ENCODE measurements at regions not wholly inside any gene's neighbourhood (a gene's known extent, or its start where the extent isn't known, plus 50 kb on each side); places are given as distances from the start of the nearest gene placed in this dataset.

- no peak for TF ChIP-seq ZFP36 (IDR thresholded peaks at IDR 0.05; ENCODE audit: borderline replicate concordance, partially characterized antibody)
- TF ChIP-seq EHMT2 (IDR thresholded peaks at IDR 0.05; ENCODE audit: low read depth): no peak
- TF ChIP-seq SMC3 (IDR thresholded peaks at IDR 0.05): no peak
- no peak for TF ChIP-seq HDAC2 (IDR thresholded peaks at IDR 0.05)
- TF ChIP-seq RAD21 (conservative IDR thresholded peaks at IDR 0.05 in 1 of 2, IDR thresholded peaks at IDR 0.05 in 1 of 2): no peak
- TF ChIP-seq FOSL2 (IDR thresholded peaks at IDR 0.05): no peak
- TF ChIP-seq FOSL2 (CRISPR knock-in tag; IDR thresholded peaks at IDR 0.05): no peak
- no peak for TF ChIP-seq HES2 (IDR thresholded peaks at IDR 0.05)
- TF ChIP-seq HOXB5 (CRISPR knock-in tag; IDR thresholded peaks at IDR 0.05): no peak
- TF ChIP-seq PHF8 (IDR thresholded peaks at IDR 0.05; ENCODE audit: borderline replicate concordance, low read depth): no peak
- ATAC-seq (no peak), FAIRE-seq (no peak), DNase-seq (ENCODE audit: low read depth in 1 of 2, low spot score in 1 of 2) (no peak)
- ChIA-PET POLR2A (no interaction called here), CTCF (no interaction called here)
- Histone ChIP-seq H3K9me3 (no peaks in the 10 kb centered on the region), H3K4me2 (no peak overlapping the region), H3K4me1 (no peaks in the 10 kb centered on the region), H3K4me3 (no peak overlapping the region), H3K27ac (no peak overlapping the region)
- 41% methylated on average over 4 of the region's 4 CpGs for WGBS (ENCODE audit: missing lambda C conversion rate)
Observed at GRCh38 chr5:43852279-43852678, 249.3 kb downstream of the NNT start.

- TF ChIP-seq KDM1A (IDR thresholded peaks at IDR 0.05; ENCODE audit: low read depth) (no peak), MAFK (IDR thresholded peaks at IDR 0.05; ENCODE audit: partially characterized antibody) (no peak), HES2 (IDR thresholded peaks at IDR 0.05) (no peak), KDM5A (IDR thresholded peaks at IDR 0.05) (no peak), CHD2 (IDR thresholded peaks at IDR 0.05; ENCODE audit: low read length, partially characterized antibody) (no peak), MYC (IDR thresholded peaks at IDR 0.05; ENCODE audit: borderline replicate concordance, low read length) (no peak), PBX3 (IDR thresholded peaks at IDR 0.05) (no peak), EHMT2 (IDR thresholded peaks at IDR 0.05; ENCODE audit: low read depth) (no peak)
- Histone ChIP-seq H3K27ac (no peak overlapping the region), H3K4me3 (no peak overlapping the region), H3K9me3 (no peaks in the 10 kb centered on the region), H3K4me1 (no peaks in the 10 kb centered on the region), H3K4me2 (no peak overlapping the region)
- CTCF ChIA-PET: no interaction called here
- POLR2A ChIA-PET: no interaction called here
- ATAC-seq (no peak), FAIRE-seq (no peak), DNase-seq (ENCODE audit: low read depth in 1 of 2, low spot score in 1 of 2) (no peak)
- 16% methylated on average over 7 of the region's 7 CpGs for WGBS (ENCODE audit: missing lambda C conversion rate)
Observed at GRCh38 chr5:43851741-43852140, 248.8 kb downstream of the NNT start.

- H3K9me3 ChIP-seq: no peaks in the 10 kb centered on the region
- no peak overlapping the region for H3K4me3 ChIP-seq
- H3K4me1 ChIP-seq: no peaks in the 10 kb centered on the region
- POLR2A ChIA-PET: no interaction called here
- CTCF ChIA-PET: no interaction called here
- no peak overlapping the region for H3K27ac ChIP-seq
- WGBS (ENCODE audit: missing lambda C conversion rate): 27% methylated on average over 4 of the region's 4 CpGs
- no peak for FAIRE-seq
- TF ChIP-seq HES2 (IDR thresholded peaks at IDR 0.05): no peak
- ATAC-seq: no peak
- H3K4me2 ChIP-seq: no peak overlapping the region
- no peak for DNase-seq (ENCODE audit: low read depth in 1 of 2, low spot score in 1 of 2)
Observed at GRCh38 chr5:43840424-43841125, 237.6 kb downstream of the NNT start.

GRCh38 chr5:43839218-43839617 lies 236.2 kb downstream of the NNT start:
- DNase-seq (ENCODE audit: low read depth in 1 of 2, low spot score in 1 of 2) (no peak), ATAC-seq (no peak), FAIRE-seq (no peak)
- POLR2A ChIA-PET: no interaction called here
- TF ChIP-seq USF2 (IDR thresholded peaks at IDR 0.05) (no peak), HES2 (IDR thresholded peaks at IDR 0.05) (no peak), CTCF (IDR thresholded peaks at IDR 0.05) (no peak), SMC3 (IDR thresholded peaks at IDR 0.05) (no peak), ZC3H11A (IDR thresholded peaks at IDR 0.05) (no peak), REST (IDR thresholded peaks at IDR 0.05) (no peak), RARB (CRISPR knock-in tag; IDR thresholded peaks at IDR 0.05) (no peak)
- Histone ChIP-seq H3K4me1 (no peaks in the 10 kb centered on the region), H3K27ac (no peak overlapping the region), H3K9me3 (no peaks in the 10 kb centered on the region), H3K4me2 (no peak overlapping the region), H3K4me3 (no peak overlapping the region)
- CTCF ChIA-PET: no interaction called here
